ENCODE measurements at regions not wholly inside any gene's neighbourhood (a gene's known extent, or its start where the extent isn't known, plus 50 kb on each side); places are given as distances from the start of the nearest gene placed in this dataset.
"Not testable (repeated sequence)": the region's sequence is repeated elsewhere in the genome, so short reads cannot be mapped to it uniquely, and the experiment has no call there.

GRCh38 chr3:177382944-177383343, 185.7 kb upstream of the TBL1XR1 start:
- H3K4me3 ChIP-seq (replicated peaks; ENCODE audit: low read depth, low read length): no peak overlapping the region
- DNase-seq (ENCODE audit: low read depth): no peak
- TF ChIP-seq CTCF (IDR thresholded peaks at IDR 0.05; ENCODE audit: low read length, missing control alignments): no peak

GRCh38 chr3:177385186-177385585, 187.9 kb upstream of the TBL1XR1 start:
- H3K4me3 ChIP-seq (replicated peaks; ENCODE audit: low read depth, low read length): no peak overlapping the region
- no peak for DNase-seq (ENCODE audit: low read depth)
- TF ChIP-seq CTCF (IDR thresholded peaks at IDR 0.05; ENCODE audit: low read length, missing control alignments): no peak

DNA sequence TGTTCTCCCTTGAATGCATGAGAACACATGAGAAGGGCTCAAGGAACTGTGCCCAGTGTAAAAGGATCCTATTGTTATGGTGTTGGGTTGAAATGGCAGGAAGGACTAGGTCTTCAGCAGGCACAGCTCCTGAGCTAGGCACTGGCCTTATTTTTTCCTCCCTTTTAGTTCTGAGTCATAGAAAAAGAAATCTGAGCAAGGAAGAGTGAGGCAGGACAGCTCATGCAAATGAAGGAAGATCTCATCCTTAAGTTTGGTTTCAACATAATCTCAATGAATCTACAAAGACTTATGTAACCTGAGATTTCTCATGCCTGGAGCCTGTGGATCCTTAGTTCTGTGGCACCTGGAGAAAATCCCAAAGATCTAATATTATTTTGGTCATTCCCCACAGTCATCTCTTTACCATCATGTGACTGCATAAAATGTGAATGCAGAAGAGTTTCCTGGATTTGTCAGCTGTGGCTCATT, 188.6 kb upstream of the TBL1XR1 start:
- no peak for TF ChIP-seq CTCF (IDR thresholded peaks at IDR 0.05; ENCODE audit: low read length, missing control alignments)
- no peak overlapping the region for H3K4me3 ChIP-seq (replicated peaks; ENCODE audit: low read depth, low read length)
- DNase-seq (ENCODE audit: low read depth): peak; percentile 33

GRCh38 chr3:177388209-177388608, 190.9 kb upstream of the TBL1XR1 start:
- no peak overlapping the region for H3K4me3 ChIP-seq (replicated peaks; ENCODE audit: low read depth, low read length)
- DNase-seq (ENCODE audit: low read depth): no peak
- TF ChIP-seq CTCF (IDR thresholded peaks at IDR 0.05; ENCODE audit: low read length, missing control alignments): no peak

DNA sequence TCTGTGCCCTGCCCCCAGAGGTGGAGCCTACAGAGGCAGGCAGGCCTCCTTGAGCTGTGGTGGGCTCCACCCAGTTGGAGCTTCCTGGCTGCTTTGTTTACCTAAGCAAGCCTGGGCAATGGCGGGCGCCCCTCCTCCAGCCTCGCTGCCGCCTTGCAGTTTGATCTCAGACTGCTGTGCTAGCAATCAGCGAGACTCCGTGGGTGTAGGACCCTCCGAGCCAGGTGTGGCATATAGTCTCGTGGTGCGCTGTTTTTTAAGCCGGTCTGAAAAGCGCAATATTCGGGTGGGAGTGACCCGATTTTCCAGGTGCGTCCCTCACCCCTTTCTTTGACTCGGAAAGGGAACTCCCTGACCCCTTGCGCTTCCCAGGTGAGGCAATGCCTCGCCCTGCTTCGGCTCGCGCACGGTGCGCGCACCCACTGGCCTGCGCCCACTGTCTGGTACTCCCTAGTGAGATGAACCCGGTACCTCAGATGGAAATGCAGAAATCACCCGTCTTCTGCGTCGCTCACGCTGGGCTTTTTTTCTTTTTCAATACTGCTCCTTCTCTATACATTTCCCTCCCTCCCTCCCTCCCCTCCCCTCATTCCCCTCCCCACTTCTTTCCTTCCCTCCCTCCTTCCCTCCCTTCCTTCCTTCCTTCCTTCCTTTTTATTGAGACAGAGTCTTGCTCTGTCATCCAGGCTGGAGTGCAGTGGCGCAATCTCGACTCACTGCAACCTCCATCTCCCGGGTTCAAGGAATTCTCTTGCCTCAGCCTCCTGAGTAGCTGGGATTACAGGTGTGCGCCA, 197.1 kb upstream of the TBL1XR1 start:
- DNase-seq (ENCODE audit: low read depth); H3K4me3 ChIP-seq (replicated peaks; ENCODE audit: low read depth, low read length): not testable (repeated sequence)

GRCh38 chr3:177396733-177397132, 199.5 kb upstream of the TBL1XR1 start:
- DNase-seq (ENCODE audit: low read depth): no peak
- no peak overlapping the region for H3K4me3 ChIP-seq (replicated peaks; ENCODE audit: low read depth, low read length)
- TF ChIP-seq CTCF (IDR thresholded peaks at IDR 0.05; ENCODE audit: low read length, missing control alignments): no peak

DNA sequence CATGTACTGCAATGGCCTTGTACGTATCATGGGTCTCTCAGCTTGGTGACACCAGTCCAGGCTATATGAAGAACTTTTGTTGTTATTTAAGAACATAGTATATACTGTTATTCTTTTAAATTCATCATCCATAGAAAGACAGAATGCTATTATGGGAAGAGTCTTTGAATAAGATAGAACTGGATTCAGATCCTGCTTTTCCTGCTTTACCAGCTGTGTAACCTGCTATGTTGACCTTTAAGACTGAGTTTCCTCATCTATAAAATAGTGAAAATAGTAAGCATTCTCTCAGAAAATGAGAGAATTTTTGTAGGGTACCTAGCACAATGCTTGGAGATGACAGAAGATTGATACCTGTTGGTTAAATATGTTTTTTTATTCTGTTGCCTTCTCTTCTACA, 204.1 kb upstream of the TBL1XR1 start:
- no peak overlapping the region for H3K4me3 ChIP-seq (replicated peaks; ENCODE audit: low read depth, low read length)
- DNase-seq (ENCODE audit: low read depth): no peak
- no peak for TF ChIP-seq CTCF (IDR thresholded peaks at IDR 0.05; ENCODE audit: low read length, missing control alignments)

All from fibroblast of pulmonary artery (primary cell).